ENCODE measurements at regions not wholly inside any gene's neighbourhood (a gene's known extent, or its start where the extent isn't known, plus 50 kb on each side); places are given as distances from the start of the nearest gene placed in this dataset.

GRCh38 chr22:48182846-48183805, 1420.7 kb downstream of the TBC1D22A start:
- no peak for DNase-seq

GRCh38 chr22:48182031-48182430, 1419.6 kb downstream of the TBC1D22A start:
- DNase-seq = no peak

GRCh38 chr22:48181263-48181955, 1419.0 kb downstream of the TBC1D22A start:
- no peak for DNase-seq

- DNase-seq = no peak
Measured at GRCh38 chr22:48180631-48181030, 1418.2 kb downstream of the TBC1D22A start.

- DNase-seq = no peak
Measured at GRCh38 chr22:48179571-48180546, 1417.4 kb downstream of the TBC1D22A start.

GRCh38 chr22:48178536-48178935, 1416.1 kb downstream of the TBC1D22A start:
- DNase-seq = no peak

GRCh38 chr22:48177631-48178030, 1415.2 kb downstream of the TBC1D22A start:
- DNase-seq = no peak

GRCh38 chr22:48175721-48176120, 1413.3 kb downstream of the TBC1D22A start:
- DNase-seq = no peak

GRCh38 chr22:48173773-48174160, 1411.3 kb downstream of the TBC1D22A start:
- DNase-seq = no peak

- no peak for DNase-seq
Measured at GRCh38 chr22:48173061-48173772, 1410.8 kb downstream of the TBC1D22A start.

- no peak for DNase-seq
Measured at GRCh38 chr22:48171271-48171691, 1408.8 kb downstream of the TBC1D22A start.

- DNase-seq = no peak
Measured at GRCh38 chr22:48169227-48169626, 1406.8 kb downstream of the TBC1D22A start.

- no peak for DNase-seq
Measured at GRCh38 chr22:48167238-48167637, 1404.8 kb downstream of the TBC1D22A start.

- DNase-seq = no peak
Measured at GRCh38 chr22:48161298-48161697, 1398.8 kb downstream of the TBC1D22A start.

GRCh38 chr22:48157676-48158075, 1395.2 kb downstream of the TBC1D22A start:
- DNase-seq = no peak

GRCh38 chr22:48156603-48157355, 1394.3 kb downstream of the TBC1D22A start:
- no peak for DNase-seq

GRCh38 chr22:48155446-48155845, 1393.0 kb downstream of the TBC1D22A start:
- no peak for DNase-seq

- no peak for DNase-seq
Measured at GRCh38 chr22:48154943-48155240, 1392.4 kb downstream of the TBC1D22A start.

- no peak for DNase-seq
Measured at GRCh38 chr22:48154169-48154942, 1391.9 kb downstream of the TBC1D22A start.

GRCh38 chr22:48153726-48154125, 1391.3 kb downstream of the TBC1D22A start:
- DNase-seq = no peak

GRCh38 chr22:48152916-48153315, 1390.5 kb downstream of the TBC1D22A start:
- no peak for DNase-seq
